K562 (cell line): ENCODE measurements at regions not wholly inside any gene's neighbourhood (a gene's known extent, or its start where the extent isn't known, plus 50 kb on each side); places are given as distances from the start of the nearest gene placed in this dataset.

Experiments used
- ATAC-seq: fragments of 200-7000 bp; cut with Tn5 transposase; 3 replicates; pipeline ENCODE4 v1.9.1; 2020; ENCODE audit warnings: moderate library complexity
- BruUV-seq: library from RNA; stranded (reverse); fragments of 400-500 nt; replicated peaks from 2 replicates; lab custom pipeline; 2021; lab: Mats Ljungman, UMichigan
- CTCF ChIA-PET: fragments of 300-600 bp; formaldehyde crosslinking; extraction: SDS; loops from one replicate; lab custom pipeline; 2021; ENCODE audit warnings: low intra/inter-chr PET ratio; lab: Yijun Ruan, JAX
- POLR2A ChIA-PET: fragments of 300-600, 350-650 bp; sonication (Branson Sonifier 250); formaldehyde crosslinking; extraction: SDS; loops from one replicate; lab custom pipeline; 2021; ENCODE audit warnings: antibody characterized with exemption, inconsistent platforms; lab: Yijun Ruan, JAX
- DNase-seq, 4 experiments: peaks; one replicate each; pipeline versions ENCODE4 v3.0.0 to v3.0.0-alpha.2; 2011 to 2018; ENCODE audit warnings: low spot score in 3 of 4, mixed read lengths in 3 of 4; ENCODE audit errors: extremely low read depth in 1 of 4
- FAIRE-seq: peaks from 2 replicates; lab custom pipeline; 2011; peaks lifted over from hg19 to GRCh38; lab: Jason Lieb, UNC
- H2AFZ ChIP-seq: 2 replicates; pipeline ENCODE4 v1.6.0; 2011; ENCODE audit warnings: low read depth, low read length, control low read depth, inconsistent platforms
- H3K27ac ChIP-seq: fragments of 200-600 bp; 3 replicates; pipeline ENCODE4 v1.8.0; 2011; ENCODE audit warnings: low read depth, mild to moderate bottlenecking, control low read depth, inconsistent platforms, low read length, moderate library complexity, mixed read lengths; ENCODE audit errors: extremely low read depth
- H3K27me3 ChIP-seq, 2 experiments: fragments of 300-600 bp in 1 of 2; 2 replicates in 1 of 2; 3 replicates in 1 of 2; pipeline versions ENCODE4 v1.6.0 to v1.8.0; 2011; ENCODE audit warnings: inconsistent platforms in 2 of 2, low read length in 2 of 2, mild to moderate bottlenecking in 1 of 2, mixed read lengths in 1 of 2, moderate library complexity in 1 of 2; ENCODE audit not compliant: control insufficient read depth in 2 of 2, insufficient read depth in 2 of 2
- H3K36me3 ChIP-seq: fragments of 300-600 bp; 3 replicates; pipeline ENCODE4 v1.8.0; 2011; ENCODE audit warnings: mild to moderate bottlenecking, low read length, inconsistent platforms; ENCODE audit not compliant: control insufficient read depth, insufficient read depth
- H3K4me1 ChIP-seq, 2 experiments: fragments of 200-600 bp in 1 of 2; replicated peaks in 1 of 2; 2 replicates in 1 of 2; 3 replicates in 1 of 2; pipeline versions ENCODE4 v1.5.1 to v1.8.0; 2011; ENCODE audit warnings: inconsistent platforms in 2 of 2, low read length in 2 of 2, mild to moderate bottlenecking in 1 of 2, mixed read lengths in 1 of 2, moderate library complexity in 1 of 2; ENCODE audit not compliant: control insufficient read depth in 2 of 2, insufficient read depth in 2 of 2
- H3K4me2 ChIP-seq: 2 replicates; pipeline ENCODE4 v1.6.1; 2011; ENCODE audit warnings: low read length, control low read depth, inconsistent platforms, mixed read lengths; ENCODE audit not compliant: insufficient read depth
- H3K4me3 ChIP-seq: fragments of 200-600 bp; sonication (generic), shearing (Covaris generic); 2 replicates; pipeline ENCODE4 v1.5.1; 2016; ENCODE audit warnings: control low read depth, inconsistent platforms
- H3K79me2 ChIP-seq: fragments of 200-600 bp; 3 replicates; pipeline ENCODE4 v1.8.0; 2011; ENCODE audit warnings: low read length, inconsistent platforms; ENCODE audit not compliant: control insufficient read depth, insufficient read depth
- H3K9ac ChIP-seq, 2 experiments: 2 replicates each; pipeline versions ENCODE4 v1.6.0 to v1.6.1; 2011; ENCODE audit warnings: low read depth in 2 of 2, low read length in 2 of 2, control low read depth in 1 of 2, inconsistent platforms in 1 of 2, mild to moderate bottlenecking in 1 of 2, mixed read lengths in 1 of 2; ENCODE audit not compliant: insufficient read depth in 1 of 2
- H3K9me1 ChIP-seq: one replicate; pipeline ENCODE4 v1.6.0; 2011; ENCODE audit warnings: inconsistent platforms, mild to moderate bottlenecking, low read length, moderate library complexity; ENCODE audit not compliant: control insufficient read depth, insufficient read depth
- H3K9me3 ChIP-seq: replicated peaks from 2 replicates; pipeline ENCODE4 v1.5.1; 2011; ENCODE audit warnings: low read depth, low read length, inconsistent platforms; ENCODE audit not compliant: control insufficient read depth, insufficient read depth
- H4K20me1 ChIP-seq: replicated peaks from 2 replicates; pipeline ENCODE4 v1.6.1; 2011; ENCODE audit warnings: low read length, inconsistent platforms, mixed read lengths; ENCODE audit not compliant: control insufficient read depth, insufficient read depth
- ARNT ChIP-seq, 2 experiments: fragments of 450-650 bp; IDR thresholded peaks; 2 replicates each; pipeline ENCODE4 v1.6.1; 2016; ENCODE audit warnings: mild to moderate bottlenecking in 1 of 2
- CSDE1 ChIP-seq, 2 experiments: fragments of 450-650 bp; IDR thresholded peaks; 2 replicates each; pipeline ENCODE4 v1.6.1; 2016; ENCODE audit warnings: mild to moderate bottlenecking in 1 of 2
- IFI16 ChIP-seq: fragments of 250-450 bp; sonication (Bioruptor Pico); IDR thresholded peaks from 2 replicates; pipeline ENCODE4 v2.1.2; 2022; ENCODE audit warnings: mild to moderate bottlenecking, inconsistent platforms
- MEIS2 ChIP-seq: fragments of 450-650 bp; IDR thresholded peaks from 2 replicates; pipeline ENCODE4 v1.6.1; 2014; ENCODE audit warnings: mild to moderate bottlenecking; ENCODE audit not compliant: partially characterized antibody
- PML ChIP-seq: IDR thresholded peaks from 2 replicates; pipeline ENCODE4 v1.6.1; 2012; ENCODE audit warnings: low read length, inconsistent platforms
- PRDM10 ChIP-seq: fragments of 450-650 bp; IDR thresholded peaks from 2 replicates; pipeline ENCODE4 v1.6.1; 2018; ENCODE audit not compliant: partially characterized antibody
- SETDB1 ChIP-seq: IDR thresholded peaks from one replicate; pipeline ENCODE4 v1.6.1; 2012; ENCODE audit warnings: low read length, control low read depth, inconsistent platforms
- SIN3A ChIP-seq, 2 experiments: fragments of 150-350 bp in 1 of 2; IDR thresholded peaks; 2 replicates each; pipeline ENCODE4 v1.6.1; 2011 to 2016; ENCODE audit warnings: borderline replicate concordance in 2 of 2, low read depth in 2 of 2, low read length in 2 of 2, mild to moderate bottlenecking in 2 of 2, moderate library complexity in 2 of 2; ENCODE audit not compliant: control insufficient read depth in 1 of 2
- SMAD2 ChIP-seq: fragments of 150-350 bp; IDR thresholded peaks from 2 replicates; pipeline ENCODE4 v1.6.1; 2014; ENCODE audit warnings: low read depth, mild to moderate bottlenecking, low read length
- SREBF2 ChIP-seq: sonication (generic); formaldehyde crosslinking; IDR thresholded peaks from 2 replicates; pipeline ENCODE4 v1.4.0; 2020; ENCODE audit warnings: mild to moderate bottlenecking, missing genetic modification reagents
- TBP ChIP-seq: optimal IDR thresholded peaks from 2 replicates; pipeline ENCODE3; 2011; ENCODE audit warnings: low read depth, low read length, improper control_type of control experiment
- ZNF146 ChIP-seq: IDR thresholded peaks from one replicate; pipeline ENCODE4 v1.6.1; 2018; ENCODE audit warnings: missing compliant biosample characterization; ENCODE audit not compliant: unreplicated experiment
- ZNF644 ChIP-seq: fragments of 200-800 bp; sonication (Bioruptor generic); IDR thresholded peaks from 2 replicates; pipeline ENCODE4 v1.6.1; 2016; ENCODE audit warnings: low read depth, missing genetic modification characterization, missing compliant biosample characterization
- WGBS: fragments of 100-300 bp; shearing (Covaris generic); methylation state at CpG from one replicate; pipeline ENCODE4 v1.1.6; 2016; ENCODE audit warnings: low coverage, mixed read lengths; ENCODE audit not compliant: insufficient coverage; ENCODE audit errors: missing lambda C conversion rate; 5-methylcytosine and 5-hydroxymethylcytosine counted together
- in situ Hi-C: fragments of 300-500 bp; cut with MboI; formaldehyde crosslinking; loops from 4 replicates; pipeline ENCODE4 v1.15.0; 2018; ENCODE audit warnings: inconsistent platforms, mixed read lengths
- intact Hi-C: fragments of 100-400 bp; cut with micrococcal nuclease; formaldehyde crosslinking; loops from 2 replicates; pipeline ENCODE4 v1.14.2; 2022
- TF ChIP-seq, protein P1 (sequence below): IDR thresholded peaks from 2 replicates; pipeline ENCODE4 v1.6.1; 2014; ENCODE audit warnings: antibody characterized with exemption

DNA sequence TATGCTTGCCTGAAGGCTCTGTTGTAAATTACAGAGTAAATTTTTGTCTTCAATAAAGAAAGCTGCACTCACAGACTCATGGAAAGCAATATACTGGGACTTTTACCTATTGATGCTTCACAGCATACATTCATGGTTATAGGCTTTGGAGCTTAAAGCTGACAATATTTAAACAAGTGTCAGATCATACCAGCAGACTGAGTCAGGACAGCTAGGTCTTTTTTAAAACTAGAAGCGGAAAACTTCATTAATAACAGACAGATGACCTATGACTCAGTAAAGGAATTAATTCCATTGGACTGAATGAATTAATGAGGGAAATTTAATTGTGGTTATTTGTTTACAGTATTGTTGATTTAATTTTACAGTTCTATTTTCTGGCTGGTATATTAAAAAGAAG, 165.8 kb upstream of the DGKB start:
- BruUV-seq: no TSS peak
- Histone ChIP-seq H4K20me1 (no peaks in the 10 kb centered on the region), H2AFZ (no peak overlapping the region), H3K36me3 (no peaks in the 10 kb centered on the region), H3K79me2 (no peaks in the 10 kb centered on the region), H3K4me2 (no peak overlapping the region), H3K4me3 (no peak overlapping the region), H3K9ac (no peak overlapping the region), H3K27me3 (no peaks in the 10 kb centered on the region), H3K27ac (no peak overlapping the region), H3K9me3 (no peaks in the 10 kb centered on the region), H3K9me1 (no peaks in the 10 kb centered on the region), H3K4me1 (no peaks in the 10 kb centered on the region)
- ATAC-seq (no peak), FAIRE-seq (no peak), DNase-seq (no peak)
- ChIA-PET POLR2A (no interaction called here), CTCF (no interaction called here)
- in situ Hi-C loops: no loop called here
- intact Hi-C loops: no loop called here
- WGBS: 0% methylated on average over 1 of the region's 1 CpG
- TF ChIP-seq, protein P1, sequence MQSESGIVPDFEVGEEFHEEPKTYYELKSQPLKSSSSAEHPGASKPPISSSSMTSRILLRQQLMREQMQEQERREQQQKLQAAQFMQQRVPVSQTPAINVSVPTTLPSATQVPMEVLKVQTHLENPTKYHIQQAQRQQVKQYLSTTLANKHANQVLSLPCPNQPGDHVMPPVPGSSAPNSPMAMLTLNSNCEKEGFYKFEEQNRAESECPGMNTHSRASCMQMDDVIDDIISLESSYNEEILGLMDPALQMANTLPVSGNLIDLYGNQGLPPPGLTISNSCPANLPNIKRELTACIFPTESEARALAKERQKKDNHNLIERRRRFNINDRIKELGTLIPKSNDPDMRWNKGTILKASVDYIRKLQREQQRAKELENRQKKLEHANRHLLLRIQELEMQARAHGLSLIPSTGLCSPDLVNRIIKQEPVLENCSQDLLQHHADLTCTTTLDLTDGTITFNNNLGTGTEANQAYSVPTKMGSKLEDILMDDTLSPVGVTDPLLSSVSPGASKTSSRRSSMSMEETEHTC: no peak
- TF ChIP-seq SMAD2 (no peak), IFI16 (CRISPR knock-in tag) (no peak), ZNF644 (no peak)

DNA sequence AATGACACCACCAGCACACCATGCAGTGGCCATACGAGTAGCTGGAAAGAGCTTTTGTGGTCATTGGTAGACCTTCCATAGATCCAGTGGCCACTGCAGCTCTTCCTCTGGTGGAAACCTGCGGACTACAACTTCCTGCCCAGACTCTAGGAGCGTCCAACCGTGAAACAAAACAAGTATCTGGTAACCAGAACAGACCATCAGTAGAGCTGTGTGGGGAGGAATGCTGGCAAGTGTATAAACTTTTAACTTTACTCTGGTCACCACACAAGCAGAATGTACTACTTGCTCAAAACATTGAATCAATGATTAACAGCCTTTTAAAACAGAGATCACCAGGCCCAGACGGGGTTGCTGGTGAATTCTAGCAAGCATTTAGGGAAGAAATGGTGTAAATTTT, 154.7 kb upstream of the DGKB start:
- Histone ChIP-seq H3K79me2 (no peaks in the 10 kb centered on the region), H3K9ac (no peak overlapping the region), H3K27ac (no peak overlapping the region), H3K36me3 (no peaks in the 10 kb centered on the region), H3K9me1 (no peaks in the 10 kb centered on the region), H4K20me1 (no peaks in the 10 kb centered on the region), H3K4me1 (no peaks in the 10 kb centered on the region), H3K4me2 (no peak overlapping the region), H3K4me3 (no peak overlapping the region), H3K27me3 (no peaks in the 10 kb centered on the region), H3K9me3 (no peaks in the 10 kb centered on the region), H2AFZ (no peak overlapping the region)
- intact Hi-C loops: no loop called here
- in situ Hi-C loops: no loop called here
- WGBS: 2% methylated on average over 5 of the region's 5 CpGs
- ChIA-PET CTCF (no interaction called here), POLR2A (no interaction called here)
- ATAC-seq: no peak
- DNase-seq: no peak
- FAIRE-seq: no peak
- BruUV-seq: no TSS peak
- TF ChIP-seq SREBF2 (CRISPR knock-in tag) (no peak), CSDE1 (IDR thresholded peaks at IDR 0.05) (no peak), PML (no peak), SIN3A (IDR thresholded peaks at IDR 0.05; ENCODE audit: borderline replicate concordance in 2 of 2, control insufficient read depth in 1 of 2, low read depth in 2 of 2, low read length in 2 of 2) (no peak), ARNT (IDR thresholded peaks at IDR 0.05) (no peak), PRDM10 (no peak), MEIS2 (no peak), TBP (no peak), ZNF146 (CRISPR knock-in tag) (no peak), SETDB1 (no peak)
